IMR-90 (cell line): ENCODE measurements at regions not wholly inside any gene's neighbourhood (a gene's known extent, or its start where the extent isn't known, plus 50 kb on each side); places are given as distances from the start of the nearest gene placed in this dataset.

Source experiments
- ATAC-seq: fragments of 200-7000 bp; cut with Tn5 transposase; 2 replicates; pipeline ENCODE4 v1.9.1; 2020; ENCODE audit warnings: low read depth, mild to moderate bottlenecking, moderate library complexity
- BruUV-seq: library from RNA; stranded (reverse); fragments of 400-500 nt; replicated peaks from 2 replicates; lab custom pipeline; 2021; lab: Mats Ljungman, UMichigan
- CTCF ChIA-PET: fragments of 300-600 bp; formaldehyde crosslinking; extraction: SDS; loops from one replicate; lab custom pipeline; 2021; ENCODE audit warnings: antibody characterized with exemption; lab: Yijun Ruan, JAX
- POLR2A ChIA-PET: fragments of 300-600 bp; sonication (Branson Sonifier 250); formaldehyde crosslinking; loops from one replicate; lab custom pipeline; 2022; ENCODE audit warnings: antibody characterized with exemption; ENCODE audit not compliant: unreplicated experiment; lab: Charles Lee
- DNase-seq: peaks from one replicate; pipeline ENCODE4 v3.0.0; 2013
- H2AFZ ChIP-seq: replicated peaks from 2 replicates; pipeline ENCODE3; 2013; ENCODE audit warnings: low read length, mild to moderate bottlenecking; ENCODE audit not compliant: poor library complexity
- H2AK5ac ChIP-seq: 2 replicates; pipeline ENCODE4 v1.6.1; 2013; ENCODE audit warnings: low read depth, low read length, inconsistent platforms
- H2AK9ac ChIP-seq: replicated peaks from 2 replicates; pipeline ENCODE3; 2013; ENCODE audit warnings: mild to moderate bottlenecking, low read depth, low read length, moderate library complexity; ENCODE audit not compliant: poor library complexity
- H2BK120ac ChIP-seq: 2 replicates; pipeline ENCODE4 v1.6.1; 2013; ENCODE audit warnings: low read depth, low read length, inconsistent platforms
- H2BK15ac ChIP-seq: 3 replicates; pipeline ENCODE4 v1.6.1; 2013; ENCODE audit warnings: low read depth, low read length, inconsistent platforms
- H2BK20ac ChIP-seq: 2 replicates; pipeline ENCODE4 v1.6.1; 2013; ENCODE audit warnings: low read depth, mild to moderate bottlenecking, inconsistent platforms, low read length, moderate library complexity
- H2BK5ac ChIP-seq: 2 replicates; pipeline ENCODE4 v1.6.1; 2013; ENCODE audit warnings: mild to moderate bottlenecking, low read depth, low read length, inconsistent platforms; ENCODE audit not compliant: poor library complexity, severe bottlenecking
- H3K14ac ChIP-seq: replicated peaks from 2 replicates; pipeline ENCODE4 v1.6.1; 2013; ENCODE audit warnings: low read depth, low read length, inconsistent platforms
- H3K18ac ChIP-seq: 2 replicates; pipeline ENCODE4 v1.6.1; 2013; ENCODE audit warnings: low read depth, low read length, control low read depth
- H3K23ac ChIP-seq: 2 replicates; pipeline ENCODE4 v1.6.1; 2013; ENCODE audit warnings: low read depth, low read length, inconsistent platforms
- H3K27ac ChIP-seq: 2 replicates; pipeline ENCODE4 v1.5.1; 2013; ENCODE audit warnings: mild to moderate bottlenecking, control low read depth, low read length; ENCODE audit not compliant: insufficient read depth
- H3K27me3 ChIP-seq: 2 replicates; pipeline ENCODE4 v1.6.1; 2013; ENCODE audit warnings: low read length; ENCODE audit not compliant: control insufficient read depth, insufficient read depth
- H3K36me3 ChIP-seq: 2 replicates; pipeline ENCODE4 v1.6.1; 2013; ENCODE audit warnings: low read length, mixed read lengths; ENCODE audit not compliant: control insufficient read depth, insufficient read depth
- H3K4ac ChIP-seq: 2 replicates; pipeline ENCODE4 v1.6.1; 2013; ENCODE audit warnings: low read depth, low read length, inconsistent platforms
- H3K4me1 ChIP-seq: 2 replicates; pipeline ENCODE4 v1.6.1; 2013; ENCODE audit warnings: low read length, mixed read lengths; ENCODE audit not compliant: control insufficient read depth, insufficient read depth
- H3K4me2 ChIP-seq: 2 replicates; pipeline ENCODE4 v1.6.1; 2013; ENCODE audit warnings: low read depth, mild to moderate bottlenecking, control low read depth, low read length, moderate library complexity
- H3K4me3 ChIP-seq: 2 replicates; pipeline ENCODE4 v1.5.1; 2013; ENCODE audit warnings: low read depth, mild to moderate bottlenecking, control low read depth, low read length, moderate library complexity; ENCODE audit not compliant: insufficient read depth
- H3K56ac ChIP-seq: 2 replicates; pipeline ENCODE4 v1.6.1; 2013; ENCODE audit warnings: low read length, inconsistent platforms; ENCODE audit not compliant: insufficient read depth; ENCODE audit errors: extremely low read depth
- H3K79me1 ChIP-seq, 2 experiments: 2 replicates each; pipeline ENCODE4 v1.6.1; 2013; ENCODE audit warnings: low read length in 2 of 2, inconsistent platforms in 1 of 2, low read depth in 1 of 2
- H3K9ac ChIP-seq: 2 replicates; pipeline ENCODE4 v1.6.1; 2013; ENCODE audit warnings: low read depth, low read length, control low read depth
- H3K9me1 ChIP-seq: 2 replicates; pipeline ENCODE4 v1.6.1; 2013; ENCODE audit warnings: low read length, inconsistent platforms; ENCODE audit not compliant: insufficient read depth
- H3K9me3 ChIP-seq: 2 replicates; pipeline ENCODE4 v1.6.1; 2013; ENCODE audit warnings: low read length; ENCODE audit not compliant: control insufficient read depth, insufficient read depth
- H4K20me1 ChIP-seq: 2 replicates; pipeline ENCODE4 v1.6.1; 2013; ENCODE audit warnings: low read length, inconsistent platforms; ENCODE audit not compliant: insufficient read depth
- H4K5ac ChIP-seq: 2 replicates; pipeline ENCODE4 v1.6.1; 2013; ENCODE audit warnings: mild to moderate bottlenecking, low read depth, low read length, control low read depth
- H4K8ac ChIP-seq, 2 experiments: 2 replicates each; pipeline ENCODE4 v1.6.1; 2013; ENCODE audit warnings: low read depth in 2 of 2, low read length in 2 of 2, control low read depth in 1 of 2, inconsistent platforms in 1 of 2
- H4K91ac ChIP-seq: 2 replicates; pipeline ENCODE4 v1.6.1; 2013; ENCODE audit warnings: low read depth, low read length, inconsistent platforms; ENCODE audit not compliant: insufficient read depth
- BHLHE40 ChIP-seq: fragments of 150-350 bp; IDR thresholded peaks from 2 replicates; pipeline ENCODE4 v1.6.1; 2016; ENCODE audit warnings: mild to moderate bottlenecking, low read depth, low read length
- FOS ChIP-seq: fragments of 150-350 bp; IDR thresholded peaks from 2 replicates; pipeline ENCODE4 v1.6.1; 2016; ENCODE audit warnings: low read depth, low read length
- MAZ ChIP-seq: IDR thresholded peaks from 2 replicates; pipeline ENCODE4 v1.6.1; 2012; ENCODE audit warnings: low read depth, mild to moderate bottlenecking, low read length, improper control_type of control experiment, moderate library complexity, borderline replicate concordance
- NFE2L2 ChIP-seq: fragments of 150-350 bp; IDR thresholded peaks from 2 replicates; pipeline ENCODE4 v1.6.1; 2016; ENCODE audit warnings: low read depth, mild to moderate bottlenecking, low read length
- POLR2A ChIP-seq: IDR thresholded peaks from 2 replicates; pipeline ENCODE4 v1.6.1; 2012; ENCODE audit warnings: mild to moderate bottlenecking, low read depth, low read length
- RCOR1 ChIP-seq: IDR thresholded peaks from 2 replicates; pipeline ENCODE4 v1.6.1; 2012; ENCODE audit warnings: mild to moderate bottlenecking, low read length, improper control_type of control experiment; ENCODE audit not compliant: insufficient replicate concordance
- RFX5 ChIP-seq: IDR thresholded peaks from 2 replicates; pipeline ENCODE4 v1.8.0; 2012; ENCODE audit warnings: low read depth, mild to moderate bottlenecking, low read length, moderate library complexity
- WGBS, 2 experiments: methylation state at CpG; one replicate each; pipeline versions ENCODE4 v1.1.5 to v1.1.7; 2013; ENCODE audit warnings: missing lambda C conversion rate in 2 of 2; ENCODE audit not compliant: insufficient read length in 1 of 2; ENCODE audit errors: extremely low coverage in 2 of 2; 5-methylcytosine and 5-hydroxymethylcytosine counted together
- dilution Hi-C: fragments of 300-500 bp; cut with HindIII; formaldehyde crosslinking; loops from one replicate; pipeline ENCODE4 v1.14.3; 2018; ENCODE audit warnings: low sequenced_read_pairs; ENCODE audit not compliant: unreplicated experiment
- in situ Hi-C: fragments of 300-500 bp; cut with MboI; formaldehyde crosslinking; loops from 3 replicates; pipeline ENCODE4 v1.14.3; 2019; ENCODE audit warnings: low sequenced_read_pairs, inconsistent platforms, mixed read lengths
- intact Hi-C: fragments of 100-400 bp; cut with micrococcal nuclease; formaldehyde crosslinking; loops from 2 replicates; pipeline ENCODE4 v1.10.0; 2022
- TF ChIP-seq, protein P1 (sequence below): fragments of 150-350 bp; IDR thresholded peaks from 2 replicates; pipeline ENCODE4 v1.6.1; 2016; ENCODE audit warnings: low read depth, mild to moderate bottlenecking, low read length, moderate library complexity, borderline replicate concordance
- TF ChIP-seq, protein P2 (sequence below): conservative IDR thresholded peaks from 2 replicates; pipeline ENCODE4 v1.5.1; 2012; ENCODE audit warnings: mild to moderate bottlenecking, low read depth, low read length, improper control_type of control experiment

DNA sequence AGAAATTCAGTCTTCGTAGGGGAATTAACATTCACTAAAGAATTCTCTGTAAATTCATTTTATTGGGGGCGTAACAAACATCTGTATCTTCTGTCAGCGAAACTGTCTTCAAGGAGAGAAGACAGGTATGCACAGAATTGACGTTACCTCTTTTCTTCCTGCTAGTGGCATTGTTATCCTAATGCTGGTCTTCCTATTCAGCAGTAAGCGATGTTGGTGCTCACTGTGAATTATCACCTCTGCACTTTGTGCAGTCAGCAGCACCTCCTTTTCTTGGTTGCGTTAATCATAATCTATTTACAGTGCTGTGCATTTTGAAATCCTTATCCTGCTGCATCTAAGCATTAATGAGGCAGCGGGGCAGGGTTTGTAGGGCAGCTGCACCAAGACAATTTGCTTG lies 362.3 kb downstream of the SLC4A3 start:
- no peak overlapping the region for H4K5ac ChIP-seq
- intact Hi-C loops (no loop called here), in situ Hi-C loops (no loop called here), dilution Hi-C loops (no loop called here)
- no peak overlapping the region for H3K9ac ChIP-seq
- no peak overlapping the region for H3K4me3 ChIP-seq
- H3K79me1 ChIP-seq = no peaks in the 10 kb centered on the region
- H2AK5ac ChIP-seq = no peak overlapping the region
- no peaks in the 10 kb centered on the region for H3K9me1 ChIP-seq
- POLR2A ChIA-PET = no interaction called here
- no peak overlapping the region for H3K14ac ChIP-seq
- no peaks in the 10 kb centered on the region for H3K27me3 ChIP-seq
- TF ChIP-seq MAZ (no peak), FOS (no peak), BHLHE40 (no peak), POLR2A (no peak), NFE2L2 (no peak), RCOR1 (no peak), RFX5 (no peak)
- TF ChIP-seq, protein P1, sequence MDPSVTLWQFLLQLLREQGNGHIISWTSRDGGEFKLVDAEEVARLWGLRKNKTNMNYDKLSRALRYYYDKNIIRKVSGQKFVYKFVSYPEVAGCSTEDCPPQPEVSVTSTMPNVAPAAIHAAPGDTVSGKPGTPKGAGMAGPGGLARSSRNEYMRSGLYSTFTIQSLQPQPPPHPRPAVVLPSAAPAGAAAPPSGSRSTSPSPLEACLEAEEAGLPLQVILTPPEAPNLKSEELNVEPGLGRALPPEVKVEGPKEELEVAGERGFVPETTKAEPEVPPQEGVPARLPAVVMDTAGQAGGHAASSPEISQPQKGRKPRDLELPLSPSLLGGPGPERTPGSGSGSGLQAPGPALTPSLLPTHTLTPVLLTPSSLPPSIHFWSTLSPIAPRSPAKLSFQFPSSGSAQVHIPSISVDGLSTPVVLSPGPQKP = no peak
- TF ChIP-seq, protein P2, sequence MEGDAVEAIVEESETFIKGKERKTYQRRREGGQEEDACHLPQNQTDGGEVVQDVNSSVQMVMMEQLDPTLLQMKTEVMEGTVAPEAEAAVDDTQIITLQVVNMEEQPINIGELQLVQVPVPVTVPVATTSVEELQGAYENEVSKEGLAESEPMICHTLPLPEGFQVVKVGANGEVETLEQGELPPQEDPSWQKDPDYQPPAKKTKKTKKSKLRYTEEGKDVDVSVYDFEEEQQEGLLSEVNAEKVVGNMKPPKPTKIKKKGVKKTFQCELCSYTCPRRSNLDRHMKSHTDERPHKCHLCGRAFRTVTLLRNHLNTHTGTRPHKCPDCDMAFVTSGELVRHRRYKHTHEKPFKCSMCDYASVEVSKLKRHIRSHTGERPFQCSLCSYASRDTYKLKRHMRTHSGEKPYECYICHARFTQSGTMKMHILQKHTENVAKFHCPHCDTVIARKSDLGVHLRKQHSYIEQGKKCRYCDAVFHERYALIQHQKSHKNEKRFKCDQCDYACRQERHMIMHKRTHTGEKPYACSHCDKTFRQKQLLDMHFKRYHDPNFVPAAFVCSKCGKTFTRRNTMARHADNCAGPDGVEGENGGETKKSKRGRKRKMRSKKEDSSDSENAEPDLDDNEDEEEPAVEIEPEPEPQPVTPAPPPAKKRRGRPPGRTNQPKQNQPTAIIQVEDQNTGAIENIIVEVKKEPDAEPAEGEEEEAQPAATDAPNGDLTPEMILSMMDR = no peak
- H3K4ac ChIP-seq = no peak overlapping the region
- H4K8ac ChIP-seq = no peak overlapping the region
- no peak overlapping the region for H3K56ac ChIP-seq
- no peak overlapping the region for H2BK20ac ChIP-seq
- H2BK120ac ChIP-seq = no peak overlapping the region
- no peak for DNase-seq
- ATAC-seq = no peak
- no peak overlapping the region for H2AK9ac ChIP-seq
- no peaks in the 10 kb centered on the region for H4K20me1 ChIP-seq
- H3K27ac ChIP-seq = no peak overlapping the region
- no peak overlapping the region for H3K18ac ChIP-seq
- no peak overlapping the region for H4K91ac ChIP-seq
- H3K4me2 ChIP-seq = no peak overlapping the region
- peaks cover 4% of the 10 kb centered on the region; the same call in 1 of the 2 replicates for H3K4me1 ChIP-seq
- no peak overlapping the region for H3K23ac ChIP-seq
- BruUV-seq = no TSS peak
- no peaks in the 10 kb centered on the region for H3K36me3 ChIP-seq
- no peak overlapping the region for H2BK5ac ChIP-seq
- peaks cover 2% of the 10 kb centered on the region; the same call in 1 of the 2 replicates for H3K9me3 ChIP-seq
- H2AFZ ChIP-seq = no peak overlapping the region
- H2BK15ac ChIP-seq = no peak overlapping the region
- CTCF ChIA-PET = no interaction called here
- WGBS, 2 experiments = 95% methylated on average over 4 of the region's 7 CpGs; no CpG with 5 or more reads in 1 of the 2 experiments
